Breast epithelium (tissue), 3 donors: ENCODE measurements at regions not wholly inside any gene's neighbourhood (a gene's known extent, or its start where the extent isn't known, plus 50 kb on each side); places are given as distances from the start of the nearest gene placed in this dataset.

Experiments used
- CTCF ChIP-seq, 3 donors: fragments of 450-650 bp; IDR thresholded peaks; one replicate each; pipeline ENCODE4 v1.5.1; 2016 to 2017; ENCODE audit warnings: antibody characterized with exemption in 3 of 3, mild to moderate bottlenecking in 3 of 3, moderate library complexity in 3 of 3
- POLR2A ChIP-seq: fragments of 450-650 bp; IDR thresholded peaks from one replicate; pipeline ENCODE4 v1.6.1; 2016; ENCODE audit warnings: antibody characterized with exemption, mild to moderate bottlenecking, moderate library complexity
- POLR2AphosphoS5 ChIP-seq, 3 donors: sonication (generic); formaldehyde crosslinking; IDR thresholded peaks; one replicate each; pipeline ENCODE4 v1.6.1; 2017; ENCODE audit warnings: antibody characterized with exemption in 3 of 3

- no peak for TF ChIP-seq CTCF (IDR thresholded peaks at IDR 0.05)
- no peak for TF ChIP-seq POLR2AphosphoS5 (IDR thresholded peaks at IDR 0.05)
- no peak for TF ChIP-seq POLR2A
Observed at GRCh38 chr4:135411251-135411650, 1209.7 kb upstream of the PABPC4L start.
